Nephron progenitor cell (in vitro differentiated cells): ENCODE measurements at regions not wholly inside any gene's neighbourhood (a gene's known extent, or its start where the extent isn't known, plus 50 kb on each side); places are given as distances from the start of the nearest gene placed in this dataset.

Experiments used
- DNase-seq: peaks from one replicate; pipeline ENCODE4 v3.0.0; 2021
- H3K27ac Mint-ChIP-seq: 2 replicates; pipeline ENCODE4 v1.8.0; 2021; ENCODE audit warnings: mild to moderate bottlenecking, moderate library complexity, mixed read lengths
- H3K27me3 Mint-ChIP-seq: 2 replicates; pipeline ENCODE4 v1.8.0; 2021; ENCODE audit warnings: mild to moderate bottlenecking, low read depth, mixed read lengths; ENCODE audit not compliant: poor library complexity
- H3K36me3 Mint-ChIP-seq: 2 replicates; pipeline ENCODE4 v1.8.0; 2021; ENCODE audit warnings: low read depth, mixed read lengths
- H3K4me1 Mint-ChIP-seq: 2 replicates; pipeline ENCODE4 v1.8.0; 2021; ENCODE audit warnings: mixed read lengths
- H3K4me3 Mint-ChIP-seq: 2 replicates; pipeline ENCODE4 v1.8.0; 2021; ENCODE audit warnings: mild to moderate bottlenecking, moderate library complexity, mixed read lengths
- H3K9me3 Mint-ChIP-seq: 2 replicates; pipeline ENCODE4 v1.8.0; 2021; ENCODE audit warnings: mild to moderate bottlenecking, moderate library complexity, mixed read lengths
- CTCF ChIP-seq: fragments of 200-600 bp; sonication (generic); IDR thresholded peaks from 2 replicates; pipeline ENCODE4 v1.5.0; 2021; ENCODE audit warnings: antibody characterized with exemption

DNA sequence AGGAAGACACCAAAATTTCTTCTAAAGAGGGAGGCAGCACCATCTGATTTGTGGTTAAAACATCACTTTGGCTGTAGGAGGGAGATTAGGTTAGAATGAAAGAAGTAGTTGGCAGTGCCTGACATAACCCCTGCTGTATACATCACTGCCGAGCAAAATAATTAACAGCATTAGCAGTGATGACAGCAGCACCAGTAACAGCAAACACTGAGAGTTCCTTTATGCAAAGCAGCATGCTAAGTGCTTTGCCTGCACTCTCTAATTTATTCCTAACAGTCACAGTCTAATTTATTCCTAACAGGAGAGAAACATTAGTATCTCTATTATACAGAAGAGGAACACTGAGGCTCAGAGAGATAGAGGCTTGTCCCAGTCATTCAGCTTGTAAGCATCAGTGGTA is 1469.7 kb downstream of the AACS start:
- H3K9me3 Mint-ChIP-seq = no peaks in the 10 kb centered on the region
- no peak overlapping the region for H3K27ac Mint-ChIP-seq
- no peak for TF ChIP-seq CTCF
- no peak overlapping the region for H3K4me3 Mint-ChIP-seq
- H3K4me1 Mint-ChIP-seq = peaks cover 17% of the 10 kb centered on the region
- peaks cover 15% of the 10 kb centered on the region for H3K27me3 Mint-ChIP-seq
- H3K36me3 Mint-ChIP-seq = no peaks in the 10 kb centered on the region
- no peak for DNase-seq

DNA sequence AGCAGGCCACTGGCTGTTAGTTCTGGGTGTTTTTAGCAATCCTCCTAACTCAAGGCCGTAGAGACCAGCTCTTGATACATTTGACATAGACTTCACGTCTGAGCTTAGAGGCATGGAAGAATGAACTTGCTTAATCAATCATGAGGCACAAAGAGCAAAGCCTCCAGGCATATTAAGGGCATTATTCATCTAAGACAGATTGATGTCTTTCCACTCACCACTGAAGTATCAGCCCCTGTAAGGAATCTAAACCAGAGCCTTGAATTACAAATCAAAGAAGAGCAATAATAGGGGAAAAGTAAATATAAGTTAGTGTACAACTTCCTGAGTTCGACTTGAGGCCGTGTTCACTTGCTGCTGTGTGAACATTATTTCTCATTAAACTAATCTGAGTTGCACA is 1470.7 kb downstream of the AACS start:
- Mint-ChIP-seq H3K4me3 (no peak overlapping the region), H3K27me3 (peaks cover 15% of the 10 kb centered on the region), H3K9me3 (no peaks in the 10 kb centered on the region), H3K36me3 (no peaks in the 10 kb centered on the region), H3K4me1 (peaks cover 17% of the 10 kb centered on the region), H3K27ac (peak overlapping the region; percentile 8)
- TF ChIP-seq CTCF = no peak
- no peak for DNase-seq

- no peak for DNase-seq
- peaks cover 7% of the 10 kb centered on the region for H3K27me3 Mint-ChIP-seq
- no peak overlapping the region for H3K4me3 Mint-ChIP-seq
- peaks cover 17% of the 10 kb centered on the region for H3K4me1 Mint-ChIP-seq
- no peak overlapping the region for H3K27ac Mint-ChIP-seq
- TF ChIP-seq CTCF = no peak
- H3K9me3 Mint-ChIP-seq = no peaks in the 10 kb centered on the region
- H3K36me3 Mint-ChIP-seq = no peaks in the 10 kb centered on the region
Observed at GRCh38 chr12:126537961-126538530, 1472.8 kb downstream of the AACS start.

- no peaks in the 10 kb centered on the region for H3K36me3 Mint-ChIP-seq
- peaks cover 5% of the 10 kb centered on the region for H3K27me3 Mint-ChIP-seq
- no peak overlapping the region for H3K27ac Mint-ChIP-seq
- no peaks in the 10 kb centered on the region for H3K9me3 Mint-ChIP-seq
- TF ChIP-seq CTCF = no peak
- peaks cover 17% of the 10 kb centered on the region for H3K4me1 Mint-ChIP-seq
- H3K4me3 Mint-ChIP-seq = no peak overlapping the region
- no peak for DNase-seq
Observed at GRCh38 chr12:126538888-126539287, 1473.7 kb downstream of the AACS start.

- DNase-seq = no peak
- Mint-ChIP-seq H3K9me3 (peaks cover 11% of the 10 kb centered on the region), H3K27ac (no peak overlapping the region), H3K4me3 (no peak overlapping the region), H3K36me3 (no peaks in the 10 kb centered on the region), H3K4me1 (peaks cover 10% of the 10 kb centered on the region), H3K27me3 (no peaks in the 10 kb centered on the region)
- no peak for TF ChIP-seq CTCF
Observed at GRCh38 chr12:126545411-126545810, 1480.2 kb downstream of the AACS start.

- no peak overlapping the region for H3K27ac Mint-ChIP-seq
- no peak for DNase-seq
- no peak overlapping the region for H3K4me3 Mint-ChIP-seq
Observed at GRCh38 chr12:126547905-126548304, 1482.7 kb downstream of the AACS start.

More at GRCh38 chr12:126547905-126548304, 1482.7 kb downstream of the AACS start:
- Mint-ChIP-seq H3K27me3 (no peaks in the 10 kb centered on the region), H3K36me3 (no peaks in the 10 kb centered on the region), H3K9me3 (peaks cover 11% of the 10 kb centered on the region), H3K4me1 (peaks cover 12% of the 10 kb centered on the region)
- TF ChIP-seq CTCF = no peak
